ENCODE measurements at regions not wholly inside any gene's neighbourhood (a gene's known extent, or its start where the extent isn't known, plus 50 kb on each side); places are given as distances from the start of the nearest gene placed in this dataset.

- TF ChIP-seq TAF1 (IDR thresholded peaks at IDR 0.05; ENCODE audit: borderline replicate concordance, insufficient read depth, low read length) (no peak), POLR2AphosphoS5 (IDR thresholded peaks at IDR 0.05; ENCODE audit: low read depth, low read length) (no peak), SIN3A (IDR thresholded peaks at IDR 0.05; ENCODE audit: borderline replicate concordance, insufficient read depth, low read length) (no peak), FOXP2 (optimal IDR thresholded peaks at IDR 0.05; ENCODE audit: borderline replicate concordance, extremely low read depth, extremely low read length, insufficient read depth) (no peak), REST (IDR thresholded peaks at IDR 0.05; ENCODE audit: insufficient read depth in 1 of 2, low read depth in 2 of 2, low read length in 2 of 2) (no peak)
Observed at GRCh38 chr13:80199067-80199466, 141.9 kb downstream of the SPRY2 start.

GRCh38 chr13:80196756-80197155 is 144.2 kb downstream of the SPRY2 start:
- TF ChIP-seq REST (IDR thresholded peaks at IDR 0.05; ENCODE audit: insufficient read depth in 1 of 2, low read depth in 2 of 2, low read length in 2 of 2): no peak
- TF ChIP-seq FOXP2 (optimal IDR thresholded peaks at IDR 0.05; ENCODE audit: borderline replicate concordance, extremely low read depth, extremely low read length, insufficient read depth): no peak
- no peak for TF ChIP-seq TAF1 (IDR thresholded peaks at IDR 0.05; ENCODE audit: borderline replicate concordance, insufficient read depth, low read length)
- TF ChIP-seq POLR2AphosphoS5 (IDR thresholded peaks at IDR 0.05; ENCODE audit: low read depth, low read length): no peak
- no peak for TF ChIP-seq SIN3A (IDR thresholded peaks at IDR 0.05; ENCODE audit: borderline replicate concordance, insufficient read depth, low read length)

- no peak for TF ChIP-seq FOXP2 (optimal IDR thresholded peaks at IDR 0.05; ENCODE audit: borderline replicate concordance, extremely low read depth, extremely low read length, insufficient read depth)
- TF ChIP-seq TAF1 (IDR thresholded peaks at IDR 0.05; ENCODE audit: borderline replicate concordance, insufficient read depth, low read length): no peak
- TF ChIP-seq SIN3A (IDR thresholded peaks at IDR 0.05; ENCODE audit: borderline replicate concordance, insufficient read depth, low read length): no peak
- no peak for TF ChIP-seq POLR2AphosphoS5 (IDR thresholded peaks at IDR 0.05; ENCODE audit: low read depth, low read length)
- TF ChIP-seq REST (IDR thresholded peaks at IDR 0.05; ENCODE audit: insufficient read depth in 1 of 2, low read depth in 2 of 2, low read length in 2 of 2): no peak
Observed at GRCh38 chr13:80195649-80196048, 145.3 kb downstream of the SPRY2 start.

- TF ChIP-seq POLR2AphosphoS5 (IDR thresholded peaks at IDR 0.05; ENCODE audit: low read depth, low read length) (no peak), FOXP2 (optimal IDR thresholded peaks at IDR 0.05; ENCODE audit: borderline replicate concordance, extremely low read depth, extremely low read length, insufficient read depth) (no peak), REST (IDR thresholded peaks at IDR 0.05; ENCODE audit: insufficient read depth in 1 of 2, low read depth in 2 of 2, low read length in 2 of 2) (no peak), TAF1 (IDR thresholded peaks at IDR 0.05; ENCODE audit: borderline replicate concordance, insufficient read depth, low read length) (no peak), SIN3A (IDR thresholded peaks at IDR 0.05; ENCODE audit: borderline replicate concordance, insufficient read depth, low read length) (no peak)
Observed at GRCh38 chr13:80189889-80190597, 150.9 kb downstream of the SPRY2 start.

Measured in PFSK-1 (cell line).